H1 (cell line): ENCODE measurements at regions not wholly inside any gene's neighbourhood (a gene's known extent, or its start where the extent isn't known, plus 50 kb on each side); places are given as distances from the start of the nearest gene placed in this dataset.

Source experiments
- CTCF ChIA-PET: fragments of 300-600 bp; sonication (Branson Sonifier 250); formaldehyde crosslinking; loops from one replicate; lab custom pipeline; 2021; ENCODE audit not compliant: partially characterized antibody; lab: Charles Lee
- POLR2A ChIA-PET: fragments of 300-600 bp; sonication (Branson Sonifier 250); formaldehyde crosslinking; loops from one replicate; lab custom pipeline; 2021; ENCODE audit warnings: inconsistent platforms; ENCODE audit not compliant: partially characterized antibody; lab: Charles Lee
- DNase-seq, 2 experiments: peaks; one replicate each; pipeline versions ENCODE4 v3.0.0 to v3.0.0-alpha.2; 2010 to 2022; ENCODE audit warnings: low spot score in 2 of 2, low read depth in 1 of 2, mixed read lengths in 1 of 2
- FAIRE-seq: peaks from 2 replicates; lab custom pipeline; 2011; peaks lifted over from hg19 to GRCh38; lab: Jason Lieb, UNC
- H2AFZ ChIP-seq: 2 replicates; pipeline ENCODE4 v1.8.1; 2012; ENCODE audit warnings: low read length, inconsistent platforms
- H2AK5ac ChIP-seq: 2 replicates; pipeline ENCODE4 v1.6.1; 2013; ENCODE audit warnings: low read depth, low read length
- H2BK120ac ChIP-seq: replicated peaks from 2 replicates; pipeline ENCODE3; 2013; ENCODE audit warnings: low read depth, low read length, inconsistent platforms
- H2BK12ac ChIP-seq: 2 replicates; pipeline ENCODE4 v1.6.1; 2013; ENCODE audit warnings: low read depth, low read length
- H2BK15ac ChIP-seq: 2 replicates; pipeline ENCODE4 v1.6.1; 2013; ENCODE audit warnings: low read length
- H2BK20ac ChIP-seq: 2 replicates; pipeline ENCODE4 v1.6.1; 2013; ENCODE audit warnings: low read length
- H2BK5ac ChIP-seq: 2 replicates; pipeline ENCODE4 v1.6.1; 2013; ENCODE audit warnings: low read depth, low read length
- H3K14ac ChIP-seq: 2 replicates; pipeline ENCODE4 v1.6.1; 2013; ENCODE audit warnings: inconsistent platforms; ENCODE audit not compliant: insufficient read length
- H3K18ac ChIP-seq: 2 replicates; pipeline ENCODE4 v1.6.1; 2013; ENCODE audit warnings: low read length; ENCODE audit errors: extremely low read depth
- H3K23ac ChIP-seq: 2 replicates; pipeline ENCODE4 v1.6.1; 2013; ENCODE audit warnings: inconsistent platforms; ENCODE audit not compliant: insufficient read length
- H3K23me2 ChIP-seq: 2 replicates; pipeline ENCODE4 v1.6.1; 2013; ENCODE audit warnings: low read depth, low read length
- H3K27ac ChIP-seq: 2 replicates; pipeline ENCODE4 v1.6.1; 2011; ENCODE audit warnings: low read depth, low read length, inconsistent platforms
- H3K27me3 ChIP-seq, 4 experiments: replicated peaks in 1 of 4; 1 replicate in 1 of 4; 2 replicates in 3 of 4; pipeline versions ENCODE4 v1.6.1 to v1.8.1; 2011 to 2013; ENCODE audit warnings: low read length in 3 of 4, mild to moderate bottlenecking in 3 of 4, inconsistent platforms in 2 of 4, mixed read lengths in 2 of 4, moderate library complexity in 1 of 4; ENCODE audit not compliant: control insufficient read depth in 3 of 4, insufficient read depth in 3 of 4; ENCODE audit errors: extremely low read depth in 1 of 4
- H3K36me3 ChIP-seq, 4 experiments: 2 replicates each; pipeline versions ENCODE4 v1.6.1 to v1.8.1; 2011 to 2013; ENCODE audit warnings: mild to moderate bottlenecking in 4 of 4, low read length in 3 of 4, moderate library complexity in 2 of 4, control low read depth in 1 of 4, inconsistent platforms in 1 of 4; ENCODE audit not compliant: insufficient read depth in 4 of 4, control insufficient read depth in 2 of 4
- H3K4ac ChIP-seq: replicated peaks from 2 replicates; pipeline ENCODE3; 2013; ENCODE audit warnings: low read length, low read depth, mixed read lengths, inconsistent platforms; ENCODE audit not compliant: insufficient read length
- H3K4me1 ChIP-seq, 4 experiments: replicated peaks in 1 of 4; 1 replicate in 1 of 4; 2 replicates in 3 of 4; pipeline versions ENCODE4 v1.6.1 to v1.8.1; 2011 to 2013; ENCODE audit warnings: low read length in 3 of 4, inconsistent platforms in 2 of 4, mixed read lengths in 1 of 4; ENCODE audit not compliant: insufficient read depth in 4 of 4, control insufficient read depth in 3 of 4
- H3K4me2 ChIP-seq, 2 experiments: 2 replicates each; pipeline versions ENCODE4 v1.6.1 to v1.8.1; 2011 to 2013; ENCODE audit warnings: low read depth in 2 of 2, low read length in 2 of 2, control low read depth in 1 of 2, inconsistent platforms in 1 of 2, mild to moderate bottlenecking in 1 of 2; ENCODE audit not compliant: insufficient read depth in 1 of 2
- H3K4me3 ChIP-seq, 4 experiments: fragments of 200-600, 300-600 bp in 1 of 4; sonication (generic), shearing (Covaris generic), sonication (Bioruptor Twin) in 1 of 4; 2 replicates each; pipeline versions ENCODE4 v1.5.1 to v1.8.1; 2011 to 2016; ENCODE audit warnings: low read length in 4 of 4, low read depth in 3 of 4, control low read depth in 2 of 4, inconsistent platforms in 2 of 4, mild to moderate bottlenecking in 2 of 4, mixed read lengths in 1 of 4, moderate library complexity in 1 of 4; ENCODE audit not compliant: insufficient read depth in 2 of 4; ENCODE audit errors: extremely low read depth in 1 of 4
- H3K56ac ChIP-seq: replicated peaks from 2 replicates; pipeline ENCODE3; 2013; ENCODE audit warnings: low read depth, mild to moderate bottlenecking, mixed read lengths, low read length, inconsistent platforms; ENCODE audit not compliant: insufficient read length
- H3K79me1 ChIP-seq: 2 replicates; pipeline ENCODE4 v1.6.1; 2013; ENCODE audit warnings: low read depth, low read length, control low read depth
- H3K79me2 ChIP-seq, 2 experiments: 2 replicates each; pipeline versions ENCODE4 v1.6.1 to v1.8.1; 2012 to 2013; ENCODE audit warnings: low read length in 2 of 2, mild to moderate bottlenecking in 2 of 2, inconsistent platforms in 1 of 2; ENCODE audit not compliant: insufficient read depth in 2 of 2, control insufficient read depth in 1 of 2
- H3K9ac ChIP-seq, 4 experiments: replicated peaks in 1 of 4; 1 replicate in 1 of 4; 2 replicates in 3 of 4; pipeline versions ENCODE4 v1.6.1 to v1.8.1; 2011 to 2013; ENCODE audit warnings: low read depth in 3 of 4, low read length in 3 of 4, control low read depth in 2 of 4, mild to moderate bottlenecking in 2 of 4, moderate library complexity in 2 of 4, inconsistent platforms in 1 of 4; ENCODE audit errors: extremely low read depth in 1 of 4
- H3K9me3 ChIP-seq, 2 experiments: 2 replicates each; pipeline versions ENCODE4 v1.6.1 to v1.8.1; 2012 to 2013; ENCODE audit warnings: mild to moderate bottlenecking in 2 of 2, moderate library complexity in 2 of 2, control low read depth in 1 of 2, inconsistent platforms in 1 of 2, low read depth in 1 of 2, low read length in 1 of 2, mixed read lengths in 1 of 2; ENCODE audit not compliant: insufficient read depth in 2 of 2
- H4K20me1 ChIP-seq, 2 experiments: replicated peaks in 1 of 2; 2 replicates each; pipeline versions ENCODE3 to v1.8.1; 2011 to 2013; ENCODE audit warnings: inconsistent platforms in 2 of 2, low read length in 2 of 2, mild to moderate bottlenecking in 1 of 2; ENCODE audit not compliant: insufficient read depth in 2 of 2, control insufficient read depth in 1 of 2
- H4K5ac ChIP-seq: 2 replicates; pipeline ENCODE4 v1.6.1; 2013; ENCODE audit warnings: low read length, low read depth, mixed read lengths, inconsistent platforms; ENCODE audit not compliant: insufficient read length
- H4K8ac ChIP-seq: 2 replicates; pipeline ENCODE4 v1.8.0; 2013; ENCODE audit warnings: mild to moderate bottlenecking, moderate library complexity, low read length, inconsistent platforms; ENCODE audit not compliant: insufficient read depth; ENCODE audit errors: extremely low read depth
- H4K91ac ChIP-seq: replicated peaks from 2 replicates; pipeline ENCODE3; 2013; ENCODE audit warnings: low read length, mixed read lengths, inconsistent platforms; ENCODE audit not compliant: insufficient read length
- BRCA1 ChIP-seq: IDR thresholded peaks from 2 replicates; pipeline ENCODE4 v1.6.1; 2012; ENCODE audit warnings: low read depth, low read length, improper control_type of control experiment
- CEBPB ChIP-seq: IDR thresholded peaks from 2 replicates; pipeline ENCODE4 v1.6.1; 2012; ENCODE audit warnings: low read depth, low read length
- CTBP2 ChIP-seq: IDR thresholded peaks from 2 replicates; pipeline ENCODE4 v1.7.0; 2011; ENCODE audit warnings: borderline replicate concordance, mild to moderate bottlenecking, moderate library complexity, mixed read lengths, low read length; ENCODE audit not compliant: insufficient read depth, insufficient read length
- EGR1 ChIP-seq: IDR thresholded peaks from 2 replicates; pipeline ENCODE4 v1.6.1; 2011; ENCODE audit warnings: low read depth, low read length, borderline replicate concordance
- EP300 ChIP-seq, 2 experiments: IDR thresholded peaks; 1 replicate in 1 of 2; 2 replicates in 1 of 2; pipeline ENCODE4 v1.6.1; 2011 to 2012; ENCODE audit warnings: low read depth in 2 of 2, low read length in 2 of 2, mild to moderate bottlenecking in 2 of 2, borderline replicate concordance in 1 of 2, inconsistent platforms in 1 of 2, moderate library complexity in 1 of 2
- HDAC2 ChIP-seq, 2 experiments: fragments of 300-600 bp in 1 of 2; sonication (generic) in 1 of 2; IDR thresholded peaks; 2 replicates each; pipeline ENCODE4 v1.6.1; 2011 to 2012; ENCODE audit warnings: low read depth in 2 of 2, low read length in 2 of 2, mild to moderate bottlenecking in 2 of 2, moderate library complexity in 2 of 2, borderline replicate concordance in 1 of 2, inconsistent platforms in 1 of 2
- NRF1 ChIP-seq: IDR thresholded peaks from 2 replicates; pipeline ENCODE4 v1.6.1; 2011; ENCODE audit warnings: mild to moderate bottlenecking, low read depth, low read length, improper control_type of control experiment
- POLR2AphosphoS5 ChIP-seq: IDR thresholded peaks from 2 replicates; pipeline ENCODE4 v1.6.1; 2011; ENCODE audit warnings: low read depth, low read length
- SAP30 ChIP-seq: fragments of 300-600 bp; sonication (generic); IDR thresholded peaks from 2 replicates; pipeline ENCODE4 v1.7.1; 2012; ENCODE audit warnings: low read length, moderate library complexity, mild to moderate bottlenecking, inconsistent platforms; ENCODE audit not compliant: insufficient read depth, insufficient replicate concordance
- SIRT6 ChIP-seq: IDR thresholded peaks from one replicate; pipeline ENCODE4 v1.7.1; 2012; ENCODE audit warnings: low read length, inconsistent platforms
- SP2 ChIP-seq: IDR thresholded peaks from 2 replicates; pipeline ENCODE4 v1.6.1; 2012; ENCODE audit warnings: mild to moderate bottlenecking, low read length, inconsistent platforms
- SP4 ChIP-seq: IDR thresholded peaks from 2 replicates; pipeline ENCODE4 v1.6.1; 2012; ENCODE audit warnings: low read length, inconsistent platforms
- SUZ12 ChIP-seq: fragments of 200-600 bp; sonication (generic); IDR thresholded peaks from 2 replicates; pipeline ENCODE4 v1.6.1; 2012; ENCODE audit warnings: mild to moderate bottlenecking, inconsistent platforms, low read length, moderate library complexity, mixed read lengths
- TAF1 ChIP-seq: IDR thresholded peaks from 2 replicates; pipeline ENCODE4 v1.6.1; 2011; ENCODE audit warnings: mild to moderate bottlenecking, low read depth, low read length
- TCF12 ChIP-seq: IDR thresholded peaks from 2 replicates; pipeline ENCODE4 v1.6.1; 2011; ENCODE audit warnings: low read depth, mild to moderate bottlenecking, low read length
- WGBS, 2 experiments: shearing (Covaris generic) in 1 of 2; methylation state at CpG; one replicate each; pipeline versions ENCODE4 v1.1.6 to v1.1.7; 2013 to 2015; ENCODE audit warnings: low lambda C conversion rate in 2 of 2, mixed read lengths in 2 of 2, inconsistent platforms in 1 of 2, low coverage in 1 of 2, missing lambda C conversion rate in 1 of 2; ENCODE audit not compliant: insufficient replicate concordance in 2 of 2, insufficient coverage in 1 of 2, insufficient read length in 1 of 2; ENCODE audit errors: extremely low coverage in 1 of 2, missing lambda C conversion rate in 1 of 2; 5-methylcytosine and 5-hydroxymethylcytosine counted together
- TF ChIP-seq, protein P1 (sequence below): IDR thresholded peaks from 2 replicates; pipeline ENCODE4 v1.6.1; 2012; ENCODE audit warnings: inconsistent platforms

DNA sequence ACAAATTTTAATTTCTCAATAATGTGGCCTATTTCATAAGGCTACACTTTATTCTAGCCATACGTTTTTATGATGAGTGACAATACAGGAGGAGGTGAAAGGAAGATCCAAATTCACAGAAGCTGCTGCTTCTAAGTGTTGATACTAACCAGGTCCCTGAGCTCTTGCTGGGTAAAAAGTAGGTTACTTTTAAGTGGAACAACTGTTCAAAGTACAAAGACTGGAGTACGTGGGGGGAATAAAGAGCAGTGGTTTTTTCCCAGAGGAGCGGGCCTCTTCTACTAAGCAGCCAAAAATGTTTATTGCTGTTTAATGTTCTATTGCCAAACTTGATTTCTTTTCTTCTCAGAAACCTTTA is 301.8 kb downstream of the AEBP2 start:
- no peak for DNase-seq
- H2AFZ ChIP-seq, result no peak overlapping the region
- no peak for TF ChIP-seq SUZ12
- no peak for TF ChIP-seq TCF12
- TF ChIP-seq BRCA1, result no peak
- TF ChIP-seq HDAC2 (IDR thresholded peaks at IDR 0.05; ENCODE audit: borderline replicate concordance in 1 of 2, low read depth in 2 of 2, low read length in 2 of 2), result no peak
- TF ChIP-seq CTBP2, result no peak
- no peak for TF ChIP-seq SP4
- no peak for TF ChIP-seq SP2
- no peak for TF ChIP-seq EGR1
- TF ChIP-seq NRF1, result no peak
- no peak for TF ChIP-seq SAP30
- no peak for TF ChIP-seq POLR2AphosphoS5
- no peak for TF ChIP-seq EP300 (IDR thresholded peaks at IDR 0.05; ENCODE audit: borderline replicate concordance in 1 of 2, low read depth in 2 of 2, low read length in 2 of 2)
- TF ChIP-seq SIRT6, result no peak
- TF ChIP-seq TAF1, result no peak
- TF ChIP-seq CEBPB, result no peak
- TF ChIP-seq, protein P1, sequence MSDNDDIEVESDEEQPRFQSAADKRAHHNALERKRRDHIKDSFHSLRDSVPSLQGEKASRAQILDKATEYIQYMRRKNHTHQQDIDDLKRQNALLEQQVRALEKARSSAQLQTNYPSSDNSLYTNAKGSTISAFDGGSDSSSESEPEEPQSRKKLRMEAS, result no peak

More for the DNA sequence above, 301.8 kb downstream of the AEBP2 start:
- H2BK5ac ChIP-seq, result no peak overlapping the region
- no peak overlapping the region for H3K23ac ChIP-seq
- H4K91ac ChIP-seq, result no peak overlapping the region
- 91% methylated on average over 3 of the region's 3 CpGs; no CpG with 5 or more reads in 1 of the 2 experiments for WGBS, 2 experiments
- ChIA-PET POLR2A (no interaction called here), CTCF (interaction anchor here (0.6 to 4.8 kb wide), 11 partner anchors 15 to 918 kb away, joined by 3 to 23 read pairs (median 4); no protein-coding TSS in a partner anchor)
- H2BK20ac ChIP-seq, result no peak overlapping the region
- no peak overlapping the region for H3K4me3 ChIP-seq
- H2BK120ac ChIP-seq, result no peak overlapping the region
- H3K79me1 ChIP-seq, result no peaks in the 10 kb centered on the region
- H3K36me3 ChIP-seq, result no peaks in the 10 kb centered on the region
- no peak overlapping the region for H3K56ac ChIP-seq
- no peak overlapping the region for H3K27ac ChIP-seq
- no peaks in the 10 kb centered on the region for H4K20me1 ChIP-seq
- no peak overlapping the region for H2AK5ac ChIP-seq
- H3K4me1 ChIP-seq, result no peaks in the 10 kb centered on the region
- no peak overlapping the region for H3K14ac ChIP-seq
- no peak overlapping the region for H2BK15ac ChIP-seq
- no peaks in the 10 kb centered on the region for H3K9me3 ChIP-seq
- no peak overlapping the region for H3K9ac ChIP-seq
- H4K8ac ChIP-seq, result no peak overlapping the region
- H3K4ac ChIP-seq, result no peak overlapping the region
- H4K5ac ChIP-seq, result no peak overlapping the region
- H3K79me2 ChIP-seq, result no peaks in the 10 kb centered on the region
- H3K18ac ChIP-seq, result no peak overlapping the region
- no peaks in the 10 kb centered on the region for H3K23me2 ChIP-seq
- H2BK12ac ChIP-seq, result no peak overlapping the region
- H3K27me3 ChIP-seq, result no peaks in the 10 kb centered on the region
- no peak for FAIRE-seq
- H3K4me2 ChIP-seq, result no peak overlapping the region
